GM12878 (cell line): ENCODE measurements at regions not wholly inside any gene's neighbourhood (a gene's known extent, or its start where the extent isn't known, plus 50 kb on each side); places are given as distances from the start of the nearest gene placed in this dataset.

Source experiments
- ATAC-seq: fragments of 200-7000 bp; cut with Tn5 transposase; 3 replicates; pipeline ENCODE4 v1.9.1; 2020; ENCODE audit warnings: mild to moderate bottlenecking, moderate library complexity
- BruUV-seq: library from RNA; stranded (reverse); fragments of 400-500 nt; replicated peaks from 2 replicates; lab custom pipeline; 2021; lab: Mats Ljungman, UMichigan
- CTCF ChIA-PET: fragments of 300-600 bp; sonication (Branson Sonifier 250); formaldehyde crosslinking; extraction: SDS; loops from one replicate; lab custom pipeline; 2021; ENCODE audit warnings: inconsistent platforms; lab: Yijun Ruan, JAX
- POLR2A ChIA-PET: fragments of 350-600 bp; formaldehyde crosslinking; extraction: SDS; loops from one replicate; lab custom pipeline; 2021; ENCODE audit warnings: inconsistent platforms; lab: Charles Lee
- RAD21 ChIA-PET: fragments of 300-600 bp; sonication (Branson Sonifier 250); formaldehyde crosslinking; loops from one replicate; lab custom pipeline; 2023; ENCODE audit warnings: antibody characterized with exemption; ENCODE audit not compliant: unreplicated experiment; lab: Charles Lee
- SMC1A ChIA-PET: fragments of 300-600 bp; sonication (Branson Sonifier 250); formaldehyde crosslinking; loops from one replicate; lab custom pipeline; 2023; ENCODE audit not compliant: unreplicated experiment, uncharacterized antibody; lab: Charles Lee
- DNase-seq: peaks from one replicate; pipeline ENCODE4 v3.0.0-alpha.2; 2011; ENCODE audit warnings: low read depth, low spot score
- FAIRE-seq: peaks from 3 replicates; lab custom pipeline; 2011; peaks lifted over from hg19 to GRCh38; lab: Jason Lieb, UNC
- H2AFZ ChIP-seq: 2 replicates; pipeline ENCODE4 v1.6.0; 2011; ENCODE audit warnings: low read depth, low read length, control low read depth; ENCODE audit not compliant: control insufficient read depth
- H3K27ac ChIP-seq: 2 replicates; pipeline ENCODE4 v1.5.1; 2011; ENCODE audit warnings: control low read depth; ENCODE audit not compliant: control insufficient read depth, insufficient read depth
- H3K27me3 ChIP-seq, 2 experiments: replicated peaks in 1 of 2; 2 replicates each; pipeline versions ENCODE4 v1.6.0 to v1.6.1; 2011; ENCODE audit warnings: low read length in 1 of 2; ENCODE audit not compliant: control insufficient read depth in 2 of 2, insufficient read depth in 2 of 2
- H3K36me3 ChIP-seq, 2 experiments: 2 replicates each; pipeline ENCODE4 v1.5.1; 2011; ENCODE audit warnings: low read length in 1 of 2; ENCODE audit not compliant: control insufficient read depth in 2 of 2, insufficient read depth in 2 of 2
- H3K4me1 ChIP-seq: 2 replicates; pipeline ENCODE4 v1.6.1; 2011; ENCODE audit warnings: mild to moderate bottlenecking, low read length, moderate library complexity, mixed read lengths; ENCODE audit not compliant: control insufficient read depth, insufficient read depth
- H3K4me2 ChIP-seq: 2 replicates; pipeline ENCODE4 v1.6.0; 2011; ENCODE audit warnings: control low read depth; ENCODE audit not compliant: control insufficient read depth, insufficient read depth
- H3K4me3 ChIP-seq: fragments of 200-600 bp; sonication (generic); 2 replicates; pipeline ENCODE4 v1.5.1; 2016
- H3K79me2 ChIP-seq: 2 replicates; pipeline ENCODE4 v1.6.0; 2011; ENCODE audit warnings: low read length; ENCODE audit not compliant: control insufficient read depth, insufficient read depth
- H3K9ac ChIP-seq: 2 replicates; pipeline ENCODE4 v1.8.0; 2011; ENCODE audit warnings: low read length, control low read depth, mixed read lengths; ENCODE audit not compliant: control insufficient read depth, insufficient read depth
- H3K9me3 ChIP-seq: replicated peaks from 3 replicates; pipeline ENCODE4 v1.5.1; 2011; ENCODE audit warnings: mild to moderate bottlenecking, low read length; ENCODE audit not compliant: control insufficient read depth, insufficient read depth
- H4K20me1 ChIP-seq: 2 replicates; pipeline ENCODE4 v1.6.0; 2011; ENCODE audit not compliant: control insufficient read depth, insufficient read depth
- CBX3 ChIP-seq: fragments of 200-600 bp; sonication (generic); IDR thresholded peaks from 2 replicates; pipeline ENCODE4 v1.6.1; 2016; ENCODE audit warnings: low read depth, borderline replicate concordance
- CBX5 ChIP-seq: sonication (generic); IDR thresholded peaks from 2 replicates; pipeline ENCODE4 v1.6.1; 2016; ENCODE audit warnings: low read depth, moderate library complexity, mild to moderate bottlenecking, inconsistent platforms
- CHD2 ChIP-seq: IDR thresholded peaks from 2 replicates; pipeline ENCODE4 v1.6.1; 2011; ENCODE audit warnings: low read depth, low read length, improper control_type of control experiment, borderline replicate concordance
- HDAC2 ChIP-seq: fragments of 200-600 bp; sonication (generic); IDR thresholded peaks from 2 replicates; pipeline ENCODE4 v1.6.1; 2017
- MEF2B ChIP-seq: fragments of 450-650 bp; IDR thresholded peaks from 2 replicates; pipeline ENCODE4 v1.6.1; 2018; ENCODE audit warnings: mild to moderate bottlenecking, moderate library complexity; ENCODE audit not compliant: partially characterized antibody, poor library complexity, severe bottlenecking
- SPI1 ChIP-seq: IDR thresholded peaks from 2 replicates; pipeline ENCODE4 v1.6.1; 2011; ENCODE audit warnings: low read depth, mild to moderate bottlenecking, low read length, moderate library complexity, borderline replicate concordance; ENCODE audit not compliant: insufficient read depth
- ZNF207 ChIP-seq: fragments of 450-650 bp; IDR thresholded peaks from 2 replicates; pipeline ENCODE4 v1.6.1; 2014; ENCODE audit warnings: antibody characterized with exemption, mild to moderate bottlenecking, borderline replicate concordance
- WGBS: methylation state at CpG from one replicate; pipeline ENCODE4 v1.1.6; 2016; ENCODE audit warnings: low lambda C conversion rate; ENCODE audit not compliant: insufficient replicate concordance, insufficient coverage; ENCODE audit errors: missing lambda C conversion rate; 5-methylcytosine and 5-hydroxymethylcytosine counted together
- in situ Hi-C: fragments of 300-500 bp; cut with MboI; formaldehyde crosslinking; loops from 9 replicates; pipeline ENCODE4 v1.14.3; 2018; ENCODE audit warnings: mixed read lengths
- intact Hi-C: fragments of 100-400 bp; cut with micrococcal nuclease; formaldehyde crosslinking; loops from one replicate; pipeline ENCODE4 v1.14.2; 2022; ENCODE audit not compliant: unreplicated experiment
- TF ChIP-seq, protein P1 (sequence below): fragments of 450-650 bp; IDR thresholded peaks from 2 replicates; pipeline ENCODE4 v1.6.1; 2016; ENCODE audit warnings: mild to moderate bottlenecking
- TF ChIP-seq, protein P2 (sequence below): fragments of 450-650 bp; IDR thresholded peaks from 2 replicates; pipeline ENCODE4 v1.6.1; 2017; ENCODE audit warnings: antibody characterized with exemption, mild to moderate bottlenecking, moderate library complexity

DNA sequence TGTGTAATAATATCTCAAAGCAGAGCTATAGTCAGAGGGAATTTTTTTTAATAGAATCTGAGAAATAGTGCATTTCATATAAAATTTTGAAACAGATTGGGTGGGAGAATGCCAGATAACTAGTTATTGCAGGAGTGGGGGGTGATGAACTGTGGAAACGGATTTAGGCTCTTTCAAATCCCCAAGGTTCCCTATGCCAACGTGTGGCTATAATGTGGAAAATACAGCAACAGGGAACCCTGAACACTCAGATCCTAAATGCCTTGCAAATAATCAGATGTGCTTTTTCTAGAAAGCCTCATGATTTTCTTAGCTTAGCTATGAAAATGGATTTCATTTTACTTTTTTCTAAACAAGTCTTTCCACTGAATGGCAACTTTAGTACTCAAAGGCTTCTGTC, 180.5 kb upstream of the DMAC1 start:
- Histone ChIP-seq H3K27me3 (no peaks in the 10 kb centered on the region), H2AFZ (no peak overlapping the region), H3K4me1 (peaks cover 29% of the 10 kb centered on the region), H3K4me3 (no peak overlapping the region), H4K20me1 (no peaks in the 10 kb centered on the region), H3K4me2 (no peak overlapping the region), H3K9ac (no peak overlapping the region), H3K36me3 (no peaks in the 10 kb centered on the region), H3K27ac (no peak overlapping the region), H3K79me2 (no peaks in the 10 kb centered on the region), H3K9me3 (no peaks in the 10 kb centered on the region)
- DNase-seq: no peak
- intact Hi-C loops: no loop called here
- in situ Hi-C loops: no loop called here
- no peak for TF ChIP-seq CBX5
- TF ChIP-seq ZNF207: no peak
- TF ChIP-seq CBX3: no peak
- TF ChIP-seq HDAC2: no peak
- TF ChIP-seq SPI1: no peak
- TF ChIP-seq, protein P1, sequence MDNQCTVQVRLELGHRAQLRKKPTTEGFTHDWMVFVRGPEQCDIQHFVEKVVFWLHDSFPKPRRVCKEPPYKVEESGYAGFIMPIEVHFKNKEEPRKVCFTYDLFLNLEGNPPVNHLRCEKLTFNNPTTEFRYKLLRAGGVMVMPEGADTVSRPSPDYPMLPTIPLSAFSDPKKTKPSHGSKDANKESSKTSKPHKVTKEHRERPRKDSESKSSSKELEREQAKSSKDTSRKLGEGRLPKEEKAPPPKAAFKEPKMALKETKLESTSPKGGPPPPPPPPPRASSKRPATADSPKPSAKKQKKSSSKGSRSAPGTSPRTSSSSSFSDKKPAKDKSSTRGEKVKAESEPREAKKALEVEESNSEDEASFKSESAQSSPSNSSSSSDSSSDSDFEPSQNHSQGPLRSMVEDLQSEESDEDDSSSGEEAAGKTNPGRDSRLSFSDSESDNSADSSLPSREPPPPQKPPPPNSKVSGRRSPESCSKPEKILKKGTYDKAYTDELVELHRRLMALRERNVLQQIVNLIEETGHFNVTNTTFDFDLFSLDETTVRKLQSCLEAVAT: no peak
- TF ChIP-seq MEF2B: no peak
- TF ChIP-seq, protein P2, sequence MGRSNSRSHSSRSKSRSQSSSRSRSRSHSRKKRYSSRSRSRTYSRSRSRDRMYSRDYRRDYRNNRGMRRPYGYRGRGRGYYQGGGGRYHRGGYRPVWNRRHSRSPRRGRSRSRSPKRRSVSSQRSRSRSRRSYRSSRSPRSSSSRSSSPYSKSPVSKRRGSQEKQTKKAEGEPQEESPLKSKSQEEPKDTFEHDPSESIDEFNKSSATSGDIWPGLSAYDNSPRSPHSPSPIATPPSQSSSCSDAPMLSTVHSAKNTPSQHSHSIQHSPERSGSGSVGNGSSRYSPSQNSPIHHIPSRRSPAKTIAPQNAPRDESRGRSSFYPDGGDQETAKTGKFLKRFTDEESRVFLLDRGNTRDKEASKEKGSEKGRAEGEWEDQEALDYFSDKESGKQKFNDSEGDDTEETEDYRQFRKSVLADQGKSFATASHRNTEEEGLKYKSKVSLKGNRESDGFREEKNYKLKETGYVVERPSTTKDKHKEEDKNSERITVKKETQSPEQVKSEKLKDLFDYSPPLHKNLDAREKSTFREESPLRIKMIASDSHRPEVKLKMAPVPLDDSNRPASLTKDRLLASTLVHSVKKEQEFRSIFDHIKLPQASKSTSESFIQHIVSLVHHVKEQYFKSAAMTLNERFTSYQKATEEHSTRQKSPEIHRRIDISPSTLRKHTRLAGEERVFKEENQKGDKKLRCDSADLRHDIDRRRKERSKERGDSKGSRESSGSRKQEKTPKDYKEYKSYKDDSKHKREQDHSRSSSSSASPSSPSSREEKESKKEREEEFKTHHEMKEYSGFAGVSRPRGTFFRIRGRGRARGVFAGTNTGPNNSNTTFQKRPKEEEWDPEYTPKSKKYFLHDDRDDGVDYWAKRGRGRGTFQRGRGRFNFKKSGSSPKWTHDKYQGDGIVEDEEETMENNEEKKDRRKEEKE: no peak
- TF ChIP-seq CHD2: no peak
- POLR2A ChIA-PET: no interaction called here
- 96% methylated on average over 2 of the region's 2 CpGs for WGBS
- CTCF ChIA-PET: interaction anchor here (0.9 kb wide), 1 partner anchor 12 kb away, joined by 3 read pairs; no protein-coding TSS in a partner anchor
- ATAC-seq: no peak
- RAD21 ChIA-PET: no interaction called here
- no TSS peak for BruUV-seq
- SMC1A ChIA-PET: no interaction called here
- FAIRE-seq: no peak
